Thyroid gland (tissue), 4 donors: ENCODE measurements at regions not wholly inside any gene's neighbourhood (a gene's known extent, or its start where the extent isn't known, plus 50 kb on each side); places are given as distances from the start of the nearest gene placed in this dataset.

Experiments
- CTCF ChIP-seq, 6 experiments: fragments of 200-600 bp in 3 of 6; fragments of 450-650 bp in 3 of 6; sonication (generic) in 3 of 6; IDR thresholded peaks; one replicate each; pipeline ENCODE4 v1.5.1; 2016 to 2019; ENCODE audit warnings: antibody characterized with exemption in 6 of 6, mild to moderate bottlenecking in 2 of 6, inconsistent platforms in 1 of 6, moderate library complexity in 1 of 6
- POLR2A ChIP-seq, 2 donors: fragments of 450-650 bp; IDR thresholded peaks; one replicate each; pipeline ENCODE4 v1.6.1; 2017; ENCODE audit warnings: antibody characterized with exemption in 2 of 2, mild to moderate bottlenecking in 2 of 2, moderate library complexity in 1 of 2

GRCh38 chr20:4488407-4489339 is 197.6 kb upstream of the PRNP start:
- TF ChIP-seq CTCF (IDR thresholded peaks at IDR 0.05) (no peak), POLR2A (IDR thresholded peaks at IDR 0.05) (no peak)
